Naive thymus-derived CD8-positive, alpha-beta T cell (primary cell): ENCODE measurements at regions not wholly inside any gene's neighbourhood (a gene's known extent, or its start where the extent isn't known, plus 50 kb on each side); places are given as distances from the start of the nearest gene placed in this dataset.
"Not testable (repeated sequence)": the region's sequence is repeated elsewhere in the genome, so short reads cannot be mapped to it uniquely, and the experiment has no call there.

Experiments
- ATAC-seq, 2 donors: fragments of 150-1000 bp; cut with Tn5 transposase in 1 of 2; sonication (Bioruptor Pico), chemical (Tn5 transposase) in 1 of 2; 1 replicate in 1 of 2; 2 replicates in 1 of 2; pipeline ENCODE4 v1.10.0; 2021; ENCODE audit warnings: mild to moderate bottlenecking in 2 of 2, moderate library complexity in 2 of 2
- POLR2A ChIA-PET: fragments of 350-600 bp; sonication (Branson Sonifier 250); formaldehyde crosslinking; loops from one replicate; lab custom pipeline; 2021; ENCODE audit warnings: antibody characterized with exemption; lab: Charles Lee
- DNase-seq, 10 donors: peaks; one replicate each; pipeline versions ENCODE4 v3.0.0 to v3.0.0-alpha.2; 2020 to 2022
- H3K27ac Mint-ChIP-seq, 10 donors: one replicate each; pipeline ENCODE4 v1.8.0; 2020 to 2022; ENCODE audit warnings: mild to moderate bottlenecking in 10 of 10, mixed read lengths in 10 of 10, moderate library complexity in 4 of 10, inconsistent platforms in 1 of 10
- H3K27me3 Mint-ChIP-seq, 5 donors: one replicate each; pipeline ENCODE4 v1.8.0; 2021 to 2022; ENCODE audit warnings: mixed read lengths in 5 of 5
- H3K36me3 Mint-ChIP-seq, 3 donors: one replicate each; pipeline ENCODE4 v1.8.0; 2020 to 2022; ENCODE audit warnings: mixed read lengths in 3 of 3, mild to moderate bottlenecking in 2 of 3, inconsistent platforms in 1 of 3
- H3K4me1 Mint-ChIP-seq, 4 donors: one replicate each; pipeline ENCODE4 v1.8.0; 2021 to 2022; ENCODE audit warnings: mixed read lengths in 4 of 4
- H3K4me3 Mint-ChIP-seq, 10 donors: one replicate each; pipeline ENCODE4 v1.8.0; 2020 to 2022; ENCODE audit warnings: mild to moderate bottlenecking in 10 of 10, mixed read lengths in 10 of 10, moderate library complexity in 6 of 10, inconsistent platforms in 1 of 10
- H3K9me3 Mint-ChIP-seq, 9 donors: one replicate each; pipeline ENCODE4 v1.8.0; 2020 to 2022; ENCODE audit warnings: mixed read lengths in 9 of 9, mild to moderate bottlenecking in 3 of 9, inconsistent platforms in 1 of 9, moderate library complexity in 1 of 9

GRCh38 chr9:101968392-101968791 is 229.9 kb upstream of the GRIN3A start:
- ATAC-seq = no peak
- no peak overlapping the region for H3K4me3 Mint-ChIP-seq
- H3K27me3 Mint-ChIP-seq = peaks cover 2 to 14% (median 2%) of the 10 kb centered on the region in 5 donors

GRCh38 chr9:101966691-101967090 is 228.2 kb upstream of the GRIN3A start:
- POLR2A ChIA-PET = no interaction called here
- no peaks in the 10 kb centered on the region for H3K9me3 Mint-ChIP-seq
- H3K27ac Mint-ChIP-seq = no peak overlapping the region
- no peaks in the 10 kb centered on the region for H3K36me3 Mint-ChIP-seq
- ATAC-seq (no peak), DNase-seq (no peak)
- H3K27me3 Mint-ChIP-seq = peaks cover 2 to 14% (median 2%) of the 10 kb centered on the region in 5 donors
- H3K4me1 Mint-ChIP-seq = no peaks in the 10 kb centered on the region
- no peak overlapping the region for H3K4me3 Mint-ChIP-seq

More at GRCh38 chr9:101968392-101968791, 229.9 kb upstream of the GRIN3A start:
- no peak for DNase-seq
- no peaks in the 10 kb centered on the region for H3K9me3 Mint-ChIP-seq
- no peaks in the 10 kb centered on the region for H3K4me1 Mint-ChIP-seq
- POLR2A ChIA-PET = no interaction called here
- no peaks in the 10 kb centered on the region for H3K36me3 Mint-ChIP-seq
- H3K27ac Mint-ChIP-seq = no peak overlapping the region

GRCh38 chr9:101957705-101958104 is 219.3 kb upstream of the GRIN3A start:
- no peak for ATAC-seq

GRCh38 chr9:101951598-101951997 is 213.2 kb upstream of the GRIN3A start:
- POLR2A ChIA-PET = no interaction called here
- Mint-ChIP-seq H3K4me1 (no peaks in the 10 kb centered on the region), H3K27ac (no peak overlapping the region), H3K4me3 (no peak overlapping the region), H3K36me3 (no peaks in the 10 kb centered on the region), H3K27me3 (peaks cover 0 to 24% (median 3%) of the 10 kb centered on the region in 5 donors), H3K9me3 (peaks cover 0 to 19% (median under 1%) of the 10 kb centered on the region in 9 donors)
- ATAC-seq (no peak), DNase-seq (no peak)

More at GRCh38 chr9:101957705-101958104, 219.3 kb upstream of the GRIN3A start:
- no peak overlapping the region for H3K27ac Mint-ChIP-seq
- POLR2A ChIA-PET = no interaction called here
- no peaks in the 10 kb centered on the region for H3K36me3 Mint-ChIP-seq
- no peaks in the 10 kb centered on the region for H3K27me3 Mint-ChIP-seq
- no peak overlapping the region for H3K4me3 Mint-ChIP-seq
- H3K4me1 Mint-ChIP-seq = no peaks in the 10 kb centered on the region
- no peak for DNase-seq
- H3K9me3 Mint-ChIP-seq = peaks cover 0 to 2% (median 0%) of the 10 kb centered on the region in 9 donors

- POLR2A ChIA-PET = no interaction called here
- DNase-seq (no peak), ATAC-seq (no peak)
- H3K4me3 Mint-ChIP-seq = no peak overlapping the region
- H3K36me3 Mint-ChIP-seq = no peaks in the 10 kb centered on the region
- H3K27me3 Mint-ChIP-seq = no peaks in the 10 kb centered on the region
- H3K27ac Mint-ChIP-seq = no peak overlapping the region
- H3K4me1 Mint-ChIP-seq = no peaks in the 10 kb centered on the region
- peaks cover 0 to 7% (median 0%) of the 10 kb centered on the region in 9 donors for H3K9me3 Mint-ChIP-seq
Observed at GRCh38 chr9:101931756-101932155, 193.3 kb upstream of the GRIN3A start.

GRCh38 chr9:101930783-101931182 is 192.3 kb upstream of the GRIN3A start:
- no peaks in the 10 kb centered on the region for H3K27me3 Mint-ChIP-seq
- no peak overlapping the region for H3K27ac Mint-ChIP-seq
- ATAC-seq (no peak), DNase-seq (no peak)
- H3K9me3 Mint-ChIP-seq = peaks cover 0 to 7% (median 0%) of the 10 kb centered on the region in 9 donors
- POLR2A ChIA-PET = no interaction called here
- H3K4me3 Mint-ChIP-seq = no peak overlapping the region
- no peaks in the 10 kb centered on the region for H3K36me3 Mint-ChIP-seq
- no peaks in the 10 kb centered on the region for H3K4me1 Mint-ChIP-seq

GRCh38 chr9:101925498-101925897 is 187.1 kb upstream of the GRIN3A start:
- H3K27me3 Mint-ChIP-seq = no peaks in the 10 kb centered on the region
- POLR2A ChIA-PET = no interaction called here
- no peak overlapping the region for H3K4me3 Mint-ChIP-seq
- no peaks in the 10 kb centered on the region for H3K36me3 Mint-ChIP-seq
- ATAC-seq = no peak
- H3K9me3 Mint-ChIP-seq = peaks cover 0 to 8% (median 0%) of the 10 kb centered on the region in 9 donors
- no peak overlapping the region for H3K27ac Mint-ChIP-seq
- H3K4me1 Mint-ChIP-seq = no peaks in the 10 kb centered on the region
- no peak for DNase-seq

GRCh38 chr9:101923451-101923850 is 185.0 kb upstream of the GRIN3A start:
- H3K4me3 Mint-ChIP-seq = no peak overlapping the region
- no peak for ATAC-seq
- no peak overlapping the region for H3K27ac Mint-ChIP-seq
- H3K4me1 Mint-ChIP-seq = no peaks in the 10 kb centered on the region
- H3K9me3 Mint-ChIP-seq = peaks cover 0 to 8% (median 0%) of the 10 kb centered on the region in 9 donors
- POLR2A ChIA-PET = no interaction called here
- peaks cover 0 to 3% (median 0%) of the 10 kb centered on the region in 5 donors for H3K27me3 Mint-ChIP-seq
- no peak for DNase-seq
- H3K36me3 Mint-ChIP-seq = no peaks in the 10 kb centered on the region

GRCh38 chr9:101916948-101917347 is 178.5 kb upstream of the GRIN3A start:
- H3K4me3 Mint-ChIP-seq, POLR2A ChIA-PET: not testable (repeated sequence)

GRCh38 chr9:101915482-101915881 is 177.0 kb upstream of the GRIN3A start:
- POLR2A ChIA-PET = no interaction called here
- no peak overlapping the region for H3K4me3 Mint-ChIP-seq
- H3K27ac Mint-ChIP-seq = no peak overlapping the region
- DNase-seq (no peak), ATAC-seq (no peak)
- H3K9me3 Mint-ChIP-seq = peaks cover 0 to 6% (median 0%) of the 10 kb centered on the region in 9 donors
- no peaks in the 10 kb centered on the region for H3K4me1 Mint-ChIP-seq
- peaks cover 0 to 3% (median 0%) of the 10 kb centered on the region in 5 donors for H3K27me3 Mint-ChIP-seq
- H3K36me3 Mint-ChIP-seq = no peaks in the 10 kb centered on the region

More at GRCh38 chr9:101916948-101917347, 178.5 kb upstream of the GRIN3A start:
- H3K9me3 Mint-ChIP-seq, DNase-seq, H3K4me1 Mint-ChIP-seq, ATAC-seq, H3K27ac Mint-ChIP-seq, H3K36me3 Mint-ChIP-seq, H3K27me3 Mint-ChIP-seq: not testable (repeated sequence)

- ATAC-seq = no peak
- H3K4me1 Mint-ChIP-seq = no peaks in the 10 kb centered on the region
- no peaks in the 10 kb centered on the region for H3K27me3 Mint-ChIP-seq
- POLR2A ChIA-PET = no interaction called here
- H3K36me3 Mint-ChIP-seq = peaks cover 0 to 3% (median 0%) of the 10 kb centered on the region in 3 donors
- no peak overlapping the region for H3K27ac Mint-ChIP-seq
- peaks cover 0 to 8% (median 4%) of the 10 kb centered on the region in 9 donors for H3K9me3 Mint-ChIP-seq
- DNase-seq = no peak
- H3K4me3 Mint-ChIP-seq = no peak overlapping the region
Observed at GRCh38 chr9:101912698-101913097, 174.3 kb upstream of the GRIN3A start.

- Mint-ChIP-seq H3K36me3 (peaks cover 0 to 6% (median 0%) of the 10 kb centered on the region in 3 donors), H3K27me3 (peaks cover 0 to 2% (median 0%) of the 10 kb centered on the region in 5 donors), H3K4me1 (no peaks in the 10 kb centered on the region), H3K4me3 (no peak overlapping the region), H3K9me3 (peaks cover 0 to 14% (median 6%) of the 10 kb centered on the region in 9 donors), H3K27ac (no peak overlapping the region)
- POLR2A ChIA-PET = no interaction called here
- ATAC-seq (no peak), DNase-seq (no peak)
Observed at GRCh38 chr9:101907466-101907865, 169.0 kb upstream of the GRIN3A start.

- peaks cover 0 to 14% (median 6%) of the 10 kb centered on the region in 9 donors for H3K9me3 Mint-ChIP-seq
- H3K4me1 Mint-ChIP-seq = no peaks in the 10 kb centered on the region
- H3K27ac Mint-ChIP-seq = no peak overlapping the region
- no peak overlapping the region for H3K4me3 Mint-ChIP-seq
- ATAC-seq (no peak), DNase-seq (no peak)
- peaks cover 0 to 2% (median 0%) of the 10 kb centered on the region in 5 donors for H3K27me3 Mint-ChIP-seq
- peaks cover 0 to 6% (median 0%) of the 10 kb centered on the region in 3 donors for H3K36me3 Mint-ChIP-seq
- POLR2A ChIA-PET = no interaction called here
Observed at GRCh38 chr9:101904845-101905244, 166.4 kb upstream of the GRIN3A start.

- no peaks in the 10 kb centered on the region for H3K9me3 Mint-ChIP-seq
- peaks cover 0 to 2% (median 0%) of the 10 kb centered on the region in 5 donors for H3K27me3 Mint-ChIP-seq
- DNase-seq (no peak), ATAC-seq (no peak)
- no peaks in the 10 kb centered on the region for H3K4me1 Mint-ChIP-seq
- no peaks in the 10 kb centered on the region for H3K36me3 Mint-ChIP-seq
- POLR2A ChIA-PET = no interaction called here
- H3K4me3 Mint-ChIP-seq = no peak overlapping the region
- H3K27ac Mint-ChIP-seq = no peak overlapping the region
Observed at GRCh38 chr9:101902051-101902450, 163.6 kb upstream of the GRIN3A start.
